ENCODE measurements at regions not wholly inside any gene's neighbourhood (a gene's known extent, or its start where the extent isn't known, plus 50 kb on each side); places are given as distances from the start of the nearest gene placed in this dataset.
"Not testable (repeated sequence)": the region's sequence is repeated elsewhere in the genome, so short reads cannot be mapped to it uniquely, and the experiment has no call there.

GRCh38 chr19:27844261-27844660, 1368.7 kb downstream of the UQCRFS1 start:
- FAIRE-seq, result no peak

GRCh38 chr19:27843861-27844260, 1369.1 kb downstream of the UQCRFS1 start:
- FAIRE-seq, result no peak

GRCh38 chr19:27833031-27833430, 1379.9 kb downstream of the UQCRFS1 start:
- no peak for FAIRE-seq

- no peak for FAIRE-seq
Observed at GRCh38 chr19:27828829-27829228, 1384.1 kb downstream of the UQCRFS1 start.

- no peak for FAIRE-seq
Observed at GRCh38 chr19:27824108-27824507, 1388.8 kb downstream of the UQCRFS1 start.

GRCh38 chr19:27822336-27822735, 1390.6 kb downstream of the UQCRFS1 start:
- FAIRE-seq, result no peak

- no peak for FAIRE-seq
Observed at GRCh38 chr19:27821418-27822018, 1391.4 kb downstream of the UQCRFS1 start.

GRCh38 chr19:27815985-27816384, 1397.0 kb downstream of the UQCRFS1 start:
- FAIRE-seq, result no peak

GRCh38 chr19:27814834-27815233, 1398.1 kb downstream of the UQCRFS1 start:
- not testable (repeated sequence) for FAIRE-seq

- FAIRE-seq, result not testable (repeated sequence)
Observed at GRCh38 chr19:27814274-27814673, 1398.7 kb downstream of the UQCRFS1 start.

- FAIRE-seq, result no peak
Observed at GRCh38 chr19:27806471-27807070, 1406.4 kb downstream of the UQCRFS1 start.

- no peak for FAIRE-seq
Observed at GRCh38 chr19:27805848-27806247, 1407.1 kb downstream of the UQCRFS1 start.

GRCh38 chr19:27802293-27802692, 1410.7 kb downstream of the UQCRFS1 start:
- FAIRE-seq, result peak; percentile 22

- no peak for FAIRE-seq
Observed at GRCh38 chr19:27796540-27796939, 1416.4 kb downstream of the UQCRFS1 start.

- FAIRE-seq, result no peak
Observed at GRCh38 chr19:27796073-27796472, 1416.9 kb downstream of the UQCRFS1 start.

GRCh38 chr19:27795369-27795768, 1417.6 kb downstream of the UQCRFS1 start:
- FAIRE-seq, result no peak

GRCh38 chr19:27794494-27795042, 1418.4 kb downstream of the UQCRFS1 start:
- no peak for FAIRE-seq

- FAIRE-seq, result peak; percentile 31
Observed at GRCh38 chr19:27793644-27794493, 1419.1 kb downstream of the UQCRFS1 start.

GRCh38 chr19:27793128-27793643, 1419.8 kb downstream of the UQCRFS1 start:
- peak; percentile 43 for FAIRE-seq

GRCh38 chr19:27792576-27793127, 1420.3 kb downstream of the UQCRFS1 start:
- no peak for FAIRE-seq

GRCh38 chr19:27780367-27781075, 1432.4 kb downstream of the UQCRFS1 start:
- no peak for FAIRE-seq

GRCh38 chr19:27779954-27780353, 1433.0 kb downstream of the UQCRFS1 start:
- FAIRE-seq, result no peak

All from TTC549 (cell line).